H9 (cell line): ENCODE measurements at regions not wholly inside any gene's neighbourhood (a gene's known extent, or its start where the extent isn't known, plus 50 kb on each side); places are given as distances from the start of the nearest gene placed in this dataset.

ENCODE experiments used
- DNase-seq: peaks from one replicate; pipeline ENCODE4 v3.0.0-alpha.2; 2017
- H2AFZ ChIP-seq: one replicate; pipeline ENCODE4 v1.6.1; 2013; ENCODE audit warnings: mild to moderate bottlenecking, low read length, control low read depth, moderate library complexity
- H2AK5ac ChIP-seq: 2 replicates; pipeline ENCODE4 v1.6.1; 2013; ENCODE audit warnings: low read length, control low read depth, mixed read lengths; ENCODE audit not compliant: insufficient read length
- H2BK120ac ChIP-seq: one replicate; pipeline ENCODE4 v1.6.1; 2013; ENCODE audit warnings: low read depth, mild to moderate bottlenecking, low read length, control low read depth, inconsistent platforms; ENCODE audit not compliant: poor library complexity, severe bottlenecking
- H2BK12ac ChIP-seq: 2 replicates; pipeline ENCODE4 v1.6.1; 2013; ENCODE audit warnings: low read length, control low read depth, mixed read lengths, low read depth; ENCODE audit not compliant: insufficient read length
- H2BK15ac ChIP-seq: 2 replicates; pipeline ENCODE4 v1.6.1; 2013; ENCODE audit warnings: low read depth, low read length, control low read depth
- H2BK20ac ChIP-seq: one replicate; pipeline ENCODE4 v1.6.1; 2013; ENCODE audit warnings: low read depth, mild to moderate bottlenecking, low read length, control low read depth, inconsistent platforms; ENCODE audit not compliant: poor library complexity, severe bottlenecking
- H2BK5ac ChIP-seq: 2 replicates; pipeline ENCODE4 v1.6.1; 2013; ENCODE audit warnings: low read length, control low read depth, mixed read lengths; ENCODE audit not compliant: insufficient read length
- H3K14ac ChIP-seq: 2 replicates; pipeline ENCODE4 v1.6.1; 2013; ENCODE audit warnings: low read length, control low read depth; ENCODE audit not compliant: insufficient read depth
- H3K18ac ChIP-seq: 2 replicates; pipeline ENCODE4 v1.6.1; 2013; ENCODE audit warnings: low read depth, mild to moderate bottlenecking, mixed read lengths, low read length, control low read depth; ENCODE audit not compliant: insufficient read length
- H3K23ac ChIP-seq: 2 replicates; pipeline ENCODE4 v1.6.1; 2013; ENCODE audit warnings: low read length, control low read depth, mixed read lengths, low read depth; ENCODE audit not compliant: insufficient read length
- H3K23me2 ChIP-seq: 2 replicates; pipeline ENCODE4 v1.6.1; 2013; ENCODE audit warnings: low read depth, mild to moderate bottlenecking, mixed read lengths, low read length, control low read depth; ENCODE audit not compliant: insufficient read length, poor library complexity, severe bottlenecking
- H3K27ac ChIP-seq: 2 replicates; pipeline ENCODE4 v1.5.1; 2013; ENCODE audit warnings: low read length, control low read depth, mixed read lengths, low read depth; ENCODE audit not compliant: insufficient read length
- H3K27me3 ChIP-seq: 2 replicates; pipeline ENCODE4 v1.6.1; 2013; ENCODE audit warnings: low read length, control low read depth, inconsistent platforms; ENCODE audit not compliant: insufficient read depth
- H3K4ac ChIP-seq: 2 replicates; pipeline ENCODE4 v1.6.1; 2013; ENCODE audit warnings: low read depth, mild to moderate bottlenecking, control low read depth, inconsistent platforms, low read length, moderate library complexity
- H3K4me1 ChIP-seq: 2 replicates; pipeline ENCODE4 v1.6.1; 2013; ENCODE audit warnings: low read length, control low read depth, inconsistent platforms; ENCODE audit not compliant: insufficient read depth
- H3K4me2 ChIP-seq: 2 replicates; pipeline ENCODE4 v1.6.1; 2013; ENCODE audit warnings: low read length, control low read depth, mixed read lengths; ENCODE audit not compliant: insufficient read length, insufficient read depth
- H3K56ac ChIP-seq: 2 replicates; pipeline ENCODE4 v1.6.1; 2013; ENCODE audit warnings: low read depth, mild to moderate bottlenecking, mixed read lengths, low read length, control low read depth; ENCODE audit not compliant: insufficient read length
- H3K79me1 ChIP-seq: 2 replicates; pipeline ENCODE4 v1.6.1; 2013; ENCODE audit warnings: low read depth, mild to moderate bottlenecking, moderate library complexity, low read length, control low read depth, inconsistent platforms; ENCODE audit not compliant: insufficient read depth, poor library complexity, severe bottlenecking
- H3K79me2 ChIP-seq: 2 replicates; pipeline ENCODE4 v1.6.1; 2013; ENCODE audit warnings: low read length, control low read depth, inconsistent platforms; ENCODE audit not compliant: insufficient read depth
- H3K9ac ChIP-seq: 2 replicates; pipeline ENCODE4 v1.6.1; 2013; ENCODE audit warnings: low read length, control low read depth, mixed read lengths; ENCODE audit not compliant: insufficient read length; ENCODE audit errors: extremely low read depth
- H3K9me3 ChIP-seq: one replicate; pipeline ENCODE4 v1.6.1; 2013; ENCODE audit warnings: low read depth, low read length, inconsistent platforms; ENCODE audit not compliant: control insufficient read depth
- H3T11ph ChIP-seq: one replicate; pipeline ENCODE4 v1.6.1; 2013; ENCODE audit warnings: mild to moderate bottlenecking, low read length, control low read depth, inconsistent platforms
- H4K20me1 ChIP-seq: one replicate; pipeline ENCODE4 v1.6.1; 2013; ENCODE audit not compliant: control insufficient read depth, insufficient read length, insufficient read depth
- H4K5ac ChIP-seq: 2 replicates; pipeline ENCODE4 v1.6.1; 2013; ENCODE audit warnings: low read depth, mild to moderate bottlenecking, mixed read lengths, low read length, control low read depth; ENCODE audit not compliant: insufficient read length
- H4K8ac ChIP-seq: replicated peaks from 2 replicates; pipeline ENCODE4 v1.6.1; 2013; ENCODE audit warnings: low read length, control low read depth, mixed read lengths, low read depth; ENCODE audit not compliant: insufficient read length
- H4K91ac ChIP-seq: 2 replicates; pipeline ENCODE4 v1.6.1; 2013; ENCODE audit warnings: low read depth, mild to moderate bottlenecking, moderate library complexity, mixed read lengths, low read length, control low read depth; ENCODE audit not compliant: insufficient read length
- H3K27ac Mint-ChIP-seq, 3 experiments: 2 replicates in 2 of 3; 3 replicates in 1 of 3; pipeline ENCODE4 v1.8.0; 2020 to 2021; ENCODE audit warnings: mixed read lengths in 3 of 3, mild to moderate bottlenecking in 1 of 3, moderate library complexity in 1 of 3
- H3K27me3 Mint-ChIP-seq: 2 replicates; pipeline ENCODE4 v1.8.0; 2021; ENCODE audit warnings: low read depth, mild to moderate bottlenecking, moderate library complexity, mixed read lengths
- H3K36me3 Mint-ChIP-seq, 3 experiments: 2 replicates in 2 of 3; 3 replicates in 1 of 3; pipeline ENCODE4 v1.8.0; 2020 to 2021; ENCODE audit warnings: low read depth in 3 of 3, mixed read lengths in 3 of 3; ENCODE audit not compliant: insufficient read depth in 1 of 3
- H3K4me1 Mint-ChIP-seq, 2 experiments: 2 replicates each; pipeline ENCODE4 v1.8.0; 2020; ENCODE audit warnings: mixed read lengths in 2 of 2
- H3K4me3 Mint-ChIP-seq, 2 experiments: 2 replicates in 1 of 2; 3 replicates in 1 of 2; pipeline ENCODE4 v1.8.0; 2020 to 2021; ENCODE audit warnings: mild to moderate bottlenecking in 2 of 2, mixed read lengths in 2 of 2, moderate library complexity in 1 of 2
- H3K9me3 Mint-ChIP-seq, 2 experiments: 2 replicates in 1 of 2; 3 replicates in 1 of 2; pipeline ENCODE4 v1.8.0; 2020; ENCODE audit warnings: mild to moderate bottlenecking in 2 of 2, mixed read lengths in 2 of 2, moderate library complexity in 1 of 2
- WGBS: extraction: QIAGEN DNeasy Blood & Tissue Kit; methylation state at CpG from one replicate; pipeline ENCODE4 v1.1.7; 2013; ENCODE audit warnings: missing lambda C conversion rate, low lambda C conversion rate, mixed read lengths; ENCODE audit not compliant: insufficient read length; ENCODE audit errors: extremely low coverage; 5-methylcytosine and 5-hydroxymethylcytosine counted together
- TF ChIP-seq, protein P1 (sequence below): fragments of 200-600 bp; sonication (generic); conservative IDR thresholded peaks from 3 replicates; pipeline ENCODE4 v1.8.0; 2021; ENCODE audit warnings: antibody characterized with exemption, mild to moderate bottlenecking

DNA sequence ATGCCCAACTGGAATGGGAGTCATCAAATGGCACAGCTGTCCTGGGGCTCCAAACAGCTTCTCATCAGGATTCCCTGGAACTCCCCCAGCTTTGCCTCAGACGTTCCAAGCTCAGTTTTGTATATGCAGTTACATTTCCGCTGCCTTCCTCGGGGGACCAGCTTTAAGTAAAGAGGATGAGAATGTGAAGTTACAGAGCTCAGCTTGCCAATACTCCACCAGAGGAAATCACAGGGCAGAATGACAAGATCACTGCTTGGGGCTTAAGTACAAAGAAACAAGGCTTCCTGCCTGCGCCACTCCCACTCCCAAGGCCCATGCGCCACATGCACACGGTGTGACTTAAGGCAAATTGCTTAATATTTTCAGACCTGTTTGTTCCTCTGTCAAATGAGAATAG lies 272.4 kb upstream of the CDH11 start:
- no CpG with 5 or more reads among the region's 6 CpGs for WGBS
- TF ChIP-seq, protein P1, sequence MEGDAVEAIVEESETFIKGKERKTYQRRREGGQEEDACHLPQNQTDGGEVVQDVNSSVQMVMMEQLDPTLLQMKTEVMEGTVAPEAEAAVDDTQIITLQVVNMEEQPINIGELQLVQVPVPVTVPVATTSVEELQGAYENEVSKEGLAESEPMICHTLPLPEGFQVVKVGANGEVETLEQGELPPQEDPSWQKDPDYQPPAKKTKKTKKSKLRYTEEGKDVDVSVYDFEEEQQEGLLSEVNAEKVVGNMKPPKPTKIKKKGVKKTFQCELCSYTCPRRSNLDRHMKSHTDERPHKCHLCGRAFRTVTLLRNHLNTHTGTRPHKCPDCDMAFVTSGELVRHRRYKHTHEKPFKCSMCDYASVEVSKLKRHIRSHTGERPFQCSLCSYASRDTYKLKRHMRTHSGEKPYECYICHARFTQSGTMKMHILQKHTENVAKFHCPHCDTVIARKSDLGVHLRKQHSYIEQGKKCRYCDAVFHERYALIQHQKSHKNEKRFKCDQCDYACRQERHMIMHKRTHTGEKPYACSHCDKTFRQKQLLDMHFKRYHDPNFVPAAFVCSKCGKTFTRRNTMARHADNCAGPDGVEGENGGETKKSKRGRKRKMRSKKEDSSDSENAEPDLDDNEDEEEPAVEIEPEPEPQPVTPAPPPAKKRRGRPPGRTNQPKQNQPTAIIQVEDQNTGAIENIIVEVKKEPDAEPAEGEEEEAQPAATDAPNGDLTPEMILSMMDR, result no peak

More for the DNA sequence above, 272.4 kb upstream of the CDH11 start:
- no peak overlapping the region for H3T11ph ChIP-seq
- no peak overlapping the region for H4K8ac ChIP-seq
- no peak overlapping the region for H3K4me3 Mint-ChIP-seq
- no peak for DNase-seq
- no peak overlapping the region for H2AK5ac ChIP-seq
- no peak overlapping the region for H3K23ac ChIP-seq
- H3K27me3 ChIP-seq, result no peaks in the 10 kb centered on the region
- H4K20me1 ChIP-seq, result no peaks in the 10 kb centered on the region
- H3K4me2 ChIP-seq, result no peak overlapping the region
- no peak overlapping the region for H4K5ac ChIP-seq
- H3K79me1 ChIP-seq, result no peaks in the 10 kb centered on the region
- no peaks in the 10 kb centered on the region for H3K9me3 ChIP-seq
- H2BK5ac ChIP-seq, result no peak overlapping the region
- H3K4me1 ChIP-seq, result no peaks in the 10 kb centered on the region; the same call in 1 of the 2 replicates
- no peaks in the 10 kb centered on the region for H3K4me1 Mint-ChIP-seq
- H3K56ac ChIP-seq, result no peak overlapping the region
- no peak overlapping the region for H3K4ac ChIP-seq
- H3K27ac Mint-ChIP-seq, result no peak overlapping the region; a peak in 1 of 7 replicates
- H2BK15ac ChIP-seq, result no peak overlapping the region
- H3K23me2 ChIP-seq, result no peaks in the 10 kb centered on the region
- H3K27me3 Mint-ChIP-seq, result no peaks in the 10 kb centered on the region; the same call in 1 of the 2 replicates
- H4K91ac ChIP-seq, result no peak overlapping the region
- no peak overlapping the region for H3K27ac ChIP-seq
- H2BK12ac ChIP-seq, result no peak overlapping the region
- H3K36me3 Mint-ChIP-seq, result peaks cover under 1 to 7% (median 2%) of the 10 kb centered on the region in 3 experiments; a peak in 2 of 7 replicates
- H2AFZ ChIP-seq, result no peak overlapping the region
- peaks cover 1% of the 10 kb centered on the region in 2 experiments; a peak in 3 of 5 replicates for H3K9me3 Mint-ChIP-seq
- no peak overlapping the region for H2BK120ac ChIP-seq
- H3K14ac ChIP-seq, result no peak overlapping the region
- H2BK20ac ChIP-seq, result no peak overlapping the region
- H3K9ac ChIP-seq, result no peak overlapping the region
- no peaks in the 10 kb centered on the region for H3K79me2 ChIP-seq
- no peak overlapping the region for H3K18ac ChIP-seq
